HCT116 (cell line): ENCODE measurements at regions not wholly inside any gene's neighbourhood (a gene's known extent, or its start where the extent isn't known, plus 50 kb on each side); places are given as distances from the start of the nearest gene placed in this dataset.

Source experiments
- ATAC-seq: fragments of 200-7000 bp; cut with Tn5 transposase; 2 replicates; pipeline ENCODE4 v1.9.1; 2020; ENCODE audit warnings: mild to moderate bottlenecking, moderate library complexity
- BruUV-seq: library from RNA; stranded (reverse); fragments of 400-500 nt; replicated peaks from 2 replicates; lab custom pipeline; 2021; lab: Mats Ljungman, UMichigan
- CTCF ChIA-PET: fragments of 300-600 bp; sonication (Branson Sonifier 250); formaldehyde crosslinking; loops from one replicate; lab custom pipeline; 2021; ENCODE audit warnings: antibody characterized with exemption; lab: Charles Lee
- POLR2A ChIA-PET: fragments of 300-600, 350-600 bp; sonication (Branson Sonifier 250); formaldehyde crosslinking; loops from one replicate; lab custom pipeline; 2021; ENCODE audit warnings: antibody characterized with exemption; lab: Charles Lee
- RAD21 ChIA-PET, 2 experiments: fragments of 300-600 bp; sonication (Branson Sonifier 250); formaldehyde crosslinking; loops; one replicate each; lab custom pipeline; 2023; ENCODE audit warnings: low total read pairs in 2 of 2; ENCODE audit not compliant: uncharacterized antibody in 2 of 2, unreplicated experiment in 2 of 2, low non-redundant PET in 1 of 2; lab: Charles Lee
- DNase-seq: peaks from one replicate; pipeline ENCODE4 v3.0.0-alpha.2; 2010; ENCODE audit warnings: low read depth, low spot score
- H2AFZ ChIP-seq: fragments of 200-600 bp; shearing (Covaris generic), sonication (generic); 2 replicates; pipeline ENCODE4 v1.6.1; 2017; ENCODE audit warnings: low read depth, mixed run types, mixed read lengths, antibody characterized with exemption, low read length; ENCODE audit not compliant: poor library complexity, severe bottlenecking
- H3K27ac ChIP-seq: 2 replicates; pipeline ENCODE4 v1.5.1; 2012; ENCODE audit warnings: low read depth, low read length
- H3K27me3 ChIP-seq: fragments of 200-600 bp; sonication (generic); 2 replicates; pipeline ENCODE4 v1.6.1; 2016; ENCODE audit warnings: mixed run types, low read length, mixed read lengths; ENCODE audit not compliant: insufficient read depth
- H3K36me3 ChIP-seq, 2 experiments: fragments of 200-500 bp in 1 of 2; fragments of 200-600 bp in 1 of 2; sonication (Bioruptor generic) in 1 of 2; sonication (generic) in 1 of 2; 2 replicates each; pipeline versions ENCODE4 v1.5.1 to v1.6.1; 2014 to 2016; ENCODE audit warnings: low read length in 2 of 2, inconsistent platforms in 1 of 2, mixed read lengths in 1 of 2, mixed run types in 1 of 2; ENCODE audit not compliant: insufficient read depth in 2 of 2, control insufficient read depth in 1 of 2
- H3K4me1 ChIP-seq, 2 experiments: fragments of 200-600 bp in 1 of 2; sonication (generic) in 1 of 2; 2 replicates each; pipeline versions ENCODE4 v1.5.1 to v1.6.1; 2012 to 2017; ENCODE audit warnings: low read length in 2 of 2, inconsistent platforms in 1 of 2, mild to moderate bottlenecking in 1 of 2, mixed read lengths in 1 of 2, mixed run types in 1 of 2, moderate library complexity in 1 of 2; ENCODE audit not compliant: insufficient read depth in 2 of 2, control insufficient read depth in 1 of 2
- H3K4me2 ChIP-seq: fragments of 200-600 bp; sonication (generic); 2 replicates; pipeline ENCODE4 v1.6.1; 2017; ENCODE audit warnings: mixed run types, low read length, mixed read lengths
- H3K4me3 ChIP-seq, 2 experiments: fragments of 200-600 bp in 1 of 2; sonication (generic) in 1 of 2; replicated peaks in 1 of 2; 2 replicates each; pipeline ENCODE4 v1.5.1; 2011 to 2016; ENCODE audit warnings: low read length in 2 of 2, control low read depth in 1 of 2, low read depth in 1 of 2, mild to moderate bottlenecking in 1 of 2, mixed read lengths in 1 of 2, mixed run types in 1 of 2
- H3K79me2 ChIP-seq: fragments of 200-600 bp; sonication (generic); 2 replicates; pipeline ENCODE4 v1.6.1; 2017; ENCODE audit warnings: mild to moderate bottlenecking, mixed run types, low read length, moderate library complexity, mixed read lengths; ENCODE audit not compliant: insufficient read depth
- H3K9ac ChIP-seq: fragments of 200-600 bp; sonication (generic); 2 replicates; pipeline ENCODE4 v1.6.1; 2016; ENCODE audit warnings: low read length, mixed read lengths
- H3K9me2 ChIP-seq: fragments of 200-600 bp; sonication (generic), shearing (Covaris generic); 2 replicates; pipeline ENCODE4 v1.6.1; 2017; ENCODE audit warnings: mixed run types, mild to moderate bottlenecking, moderate library complexity; ENCODE audit not compliant: insufficient read depth
- H3K9me3 ChIP-seq, 2 experiments: fragments of 200-500 bp in 1 of 2; fragments of 200-600 bp in 1 of 2; sonication (Bioruptor generic) in 1 of 2; sonication (generic) in 1 of 2; 2 replicates each; pipeline ENCODE4 v1.6.1; 2014 to 2017; ENCODE audit warnings: low read length in 2 of 2, mixed read lengths in 2 of 2, inconsistent platforms in 1 of 2, low read depth in 1 of 2, mild to moderate bottlenecking in 1 of 2, mixed run types in 1 of 2, moderate library complexity in 1 of 2; ENCODE audit not compliant: control insufficient read depth in 1 of 2, insufficient read depth in 1 of 2
- H4K20me1 ChIP-seq: fragments of 200-600 bp; sonication (generic), shearing (Covaris generic); 2 replicates; pipeline ENCODE4 v1.6.1; 2017; ENCODE audit warnings: mixed run types, mild to moderate bottlenecking, moderate library complexity; ENCODE audit not compliant: insufficient read depth
- CBX3 ChIP-seq: IDR thresholded peaks from 2 replicates; pipeline ENCODE4 v1.6.1; 2012; ENCODE audit warnings: low read depth
- CEBPB ChIP-seq: IDR thresholded peaks from 2 replicates; pipeline ENCODE4 v1.6.1; 2012; ENCODE audit warnings: low read depth
- EGR1 ChIP-seq: IDR thresholded peaks from 2 replicates; pipeline ENCODE4 v1.6.1; 2012; ENCODE audit warnings: low read depth
- ELF1 ChIP-seq: IDR thresholded peaks from 2 replicates; pipeline ENCODE4 v1.6.1; 2012; ENCODE audit warnings: low read depth, borderline replicate concordance
- EZH2phosphoT487 ChIP-seq: fragments of 200-600 bp; IDR thresholded peaks from 2 replicates; pipeline ENCODE4 v1.6.1; 2018; ENCODE audit warnings: antibody characterized with exemption, borderline replicate concordance
- FOSL1 ChIP-seq: IDR thresholded peaks from 2 replicates; pipeline ENCODE4 v1.6.1; 2012; ENCODE audit warnings: low read depth
- JUND ChIP-seq: IDR thresholded peaks from 2 replicates; pipeline ENCODE4 v1.6.1; 2012
- POLR2A ChIP-seq: IDR thresholded peaks from 2 replicates; pipeline ENCODE4 v1.7.0; 2011; ENCODE audit warnings: borderline replicate concordance; ENCODE audit not compliant: insufficient read depth, insufficient read length; ENCODE audit errors: extremely low read depth
- POLR2AphosphoS5 ChIP-seq: IDR thresholded peaks from 2 replicates; pipeline ENCODE4 v1.6.1; 2011; ENCODE audit warnings: mild to moderate bottlenecking, low read depth, low read length, moderate library complexity
- RAD21 ChIP-seq: IDR thresholded peaks from 2 replicates; pipeline ENCODE4 v1.6.1; 2012; ENCODE audit warnings: low read depth, mild to moderate bottlenecking
- SIN3A ChIP-seq: IDR thresholded peaks from 2 replicates; pipeline ENCODE4 v1.6.1; 2012; ENCODE audit warnings: low read depth
- SRF ChIP-seq: IDR thresholded peaks from 2 replicates; pipeline ENCODE4 v1.6.1; 2012; ENCODE audit warnings: low read depth
- YY1 ChIP-seq: IDR thresholded peaks from 2 replicates; pipeline ENCODE4 v1.6.1; 2011; ENCODE audit warnings: low read length, low read depth, moderate library complexity, mild to moderate bottlenecking; ENCODE audit not compliant: insufficient replicate concordance; ENCODE audit errors: extremely low read depth
- ZFX ChIP-seq: fragments of 450-650 bp; IDR thresholded peaks from 2 replicates; pipeline ENCODE4 v1.6.1; 2017
- intact Hi-C: fragments of 100-400 bp; cut with micrococcal nuclease; formaldehyde crosslinking; loops from 2 replicates; pipeline ENCODE4 v1.10.0; 2022
- TF ChIP-seq, protein P1 (sequence below): IDR thresholded peaks from 2 replicates; pipeline ENCODE4 v1.6.1; 2012; ENCODE audit warnings: low read depth
- TF ChIP-seq, protein P2 (sequence below): IDR thresholded peaks from 2 replicates; pipeline ENCODE4 v1.6.1; 2012
- TF ChIP-seq, protein P3 (sequence below): IDR thresholded peaks from 2 replicates; pipeline ENCODE4 v1.6.1; 2011; ENCODE audit warnings: mild to moderate bottlenecking, low read length, moderate library complexity; ENCODE audit not compliant: insufficient replicate concordance; ENCODE audit errors: extremely low read depth
- TF ChIP-seq, protein P4 (sequence below): IDR thresholded peaks from 2 replicates; pipeline ENCODE4 v1.6.1; 2012

DNA sequence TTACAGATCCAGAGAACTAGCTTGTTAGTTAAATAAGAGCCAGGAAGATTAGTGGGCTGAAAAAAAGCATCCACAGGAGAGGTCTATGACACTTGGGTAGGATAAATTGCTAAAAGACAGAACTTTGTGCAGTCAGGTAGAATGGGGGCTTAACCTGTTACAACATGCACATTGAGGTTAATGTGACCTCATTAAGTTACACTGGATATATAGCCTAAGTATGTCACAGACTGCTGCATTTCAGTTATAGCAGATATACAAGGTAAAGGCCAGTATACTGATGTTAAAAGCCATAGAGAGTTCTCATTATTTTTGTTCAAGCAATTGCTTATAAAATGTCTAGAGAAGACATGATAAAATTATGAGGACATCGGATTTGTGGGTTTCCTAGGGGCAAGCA, 1179.9 kb upstream of the PCDH9 start:
- DNase-seq (no peak), ATAC-seq (no peak)
- H3K79me2 ChIP-seq = no peaks in the 10 kb centered on the region
- POLR2A ChIA-PET = no interaction called here
- H2AFZ ChIP-seq = no peak overlapping the region
- intact Hi-C loops = no loop called here
- H3K4me3 ChIP-seq = no peak overlapping the region
- no peaks in the 10 kb centered on the region for H3K9me2 ChIP-seq
- CTCF ChIA-PET = no interaction called here
- H3K36me3 ChIP-seq = no peaks in the 10 kb centered on the region
- no peak overlapping the region for H3K27ac ChIP-seq
- TF ChIP-seq POLR2AphosphoS5 = no peak
- no peak for TF ChIP-seq YY1
- no peak overlapping the region for H3K9ac ChIP-seq
- RAD21 ChIA-PET = no interaction called here
- H4K20me1 ChIP-seq = no peaks in the 10 kb centered on the region
- no peaks in the 10 kb centered on the region for H3K4me1 ChIP-seq
- H3K9me3 ChIP-seq = no peaks in the 10 kb centered on the region; a peak in 2 of 4 replicates
- H3K4me2 ChIP-seq = no peak overlapping the region
- no peaks in the 10 kb centered on the region for H3K27me3 ChIP-seq
- no TSS peak for BruUV-seq

DNA sequence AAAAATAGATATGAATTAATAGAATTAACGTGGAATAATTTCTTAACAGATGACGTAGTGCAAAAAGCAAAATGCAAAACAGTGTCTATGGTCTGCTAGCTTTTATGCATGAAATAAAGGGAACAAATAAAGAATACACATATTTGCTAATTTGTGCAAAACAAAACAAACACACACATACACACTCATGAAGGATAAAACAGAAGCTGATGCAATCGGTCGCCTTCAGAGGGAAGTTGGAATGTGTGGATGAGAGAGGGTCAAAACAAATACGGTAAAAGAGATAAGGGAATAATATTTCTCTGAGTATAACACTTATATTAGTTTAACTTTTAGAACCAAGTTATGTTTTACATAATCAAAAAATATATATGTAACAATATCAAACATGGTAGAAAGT, 1160.9 kb upstream of the PCDH9 start:
- intact Hi-C loops = no loop called here
- Histone ChIP-seq H4K20me1 (no peaks in the 10 kb centered on the region), H3K27me3 (no peaks in the 10 kb centered on the region), H3K36me3 (no peaks in the 10 kb centered on the region), H3K9me2 (no peaks in the 10 kb centered on the region), H3K27ac (no peak overlapping the region), H2AFZ (no peak overlapping the region), H3K4me1 (no peaks in the 10 kb centered on the region), H3K9ac (no peak overlapping the region), H3K9me3 (no peaks in the 10 kb centered on the region), H3K4me2 (no peak overlapping the region), H3K79me2 (no peaks in the 10 kb centered on the region), H3K4me3 (no peak overlapping the region)
- no peak for ATAC-seq
- BruUV-seq = no TSS peak
- ChIA-PET CTCF (no interaction called here), RAD21 (no interaction called here), POLR2A (no interaction called here)
- TF ChIP-seq ELF1 = no peak
- TF ChIP-seq CBX3 = no peak
- TF ChIP-seq, protein P1, sequence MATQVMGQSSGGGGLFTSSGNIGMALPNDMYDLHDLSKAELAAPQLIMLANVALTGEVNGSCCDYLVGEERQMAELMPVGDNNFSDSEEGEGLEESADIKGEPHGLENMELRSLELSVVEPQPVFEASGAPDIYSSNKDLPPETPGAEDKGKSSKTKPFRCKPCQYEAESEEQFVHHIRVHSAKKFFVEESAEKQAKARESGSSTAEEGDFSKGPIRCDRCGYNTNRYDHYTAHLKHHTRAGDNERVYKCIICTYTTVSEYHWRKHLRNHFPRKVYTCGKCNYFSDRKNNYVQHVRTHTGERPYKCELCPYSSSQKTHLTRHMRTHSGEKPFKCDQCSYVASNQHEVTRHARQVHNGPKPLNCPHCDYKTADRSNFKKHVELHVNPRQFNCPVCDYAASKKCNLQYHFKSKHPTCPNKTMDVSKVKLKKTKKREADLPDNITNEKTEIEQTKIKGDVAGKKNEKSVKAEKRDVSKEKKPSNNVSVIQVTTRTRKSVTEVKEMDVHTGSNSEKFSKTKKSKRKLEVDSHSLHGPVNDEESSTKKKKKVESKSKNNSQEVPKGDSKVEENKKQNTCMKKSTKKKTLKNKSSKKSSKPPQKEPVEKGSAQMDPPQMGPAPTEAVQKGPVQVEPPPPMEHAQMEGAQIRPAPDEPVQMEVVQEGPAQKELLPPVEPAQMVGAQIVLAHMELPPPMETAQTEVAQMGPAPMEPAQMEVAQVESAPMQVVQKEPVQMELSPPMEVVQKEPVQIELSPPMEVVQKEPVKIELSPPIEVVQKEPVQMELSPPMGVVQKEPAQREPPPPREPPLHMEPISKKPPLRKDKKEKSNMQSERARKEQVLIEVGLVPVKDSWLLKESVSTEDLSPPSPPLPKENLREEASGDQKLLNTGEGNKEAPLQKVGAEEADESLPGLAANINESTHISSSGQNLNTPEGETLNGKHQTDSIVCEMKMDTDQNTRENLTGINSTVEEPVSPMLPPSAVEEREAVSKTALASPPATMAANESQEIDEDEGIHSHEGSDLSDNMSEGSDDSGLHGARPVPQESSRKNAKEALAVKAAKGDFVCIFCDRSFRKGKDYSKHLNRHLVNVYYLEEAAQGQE = no peak
- TF ChIP-seq POLR2A = no peak
- TF ChIP-seq RAD21 = no peak
- no peak for TF ChIP-seq SIN3A
- TF ChIP-seq FOSL1 = no peak
- TF ChIP-seq ZFX = no peak
- no peak for TF ChIP-seq CEBPB
- no peak for TF ChIP-seq YY1
- no peak for TF ChIP-seq EGR1
- TF ChIP-seq, protein P2, sequence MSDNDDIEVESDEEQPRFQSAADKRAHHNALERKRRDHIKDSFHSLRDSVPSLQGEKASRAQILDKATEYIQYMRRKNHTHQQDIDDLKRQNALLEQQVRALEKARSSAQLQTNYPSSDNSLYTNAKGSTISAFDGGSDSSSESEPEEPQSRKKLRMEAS = no peak
- no peak for TF ChIP-seq JUND
- TF ChIP-seq SRF = no peak
- TF ChIP-seq POLR2AphosphoS5 = no peak
- TF ChIP-seq EZH2phosphoT487 = no peak
- TF ChIP-seq, protein P3, sequence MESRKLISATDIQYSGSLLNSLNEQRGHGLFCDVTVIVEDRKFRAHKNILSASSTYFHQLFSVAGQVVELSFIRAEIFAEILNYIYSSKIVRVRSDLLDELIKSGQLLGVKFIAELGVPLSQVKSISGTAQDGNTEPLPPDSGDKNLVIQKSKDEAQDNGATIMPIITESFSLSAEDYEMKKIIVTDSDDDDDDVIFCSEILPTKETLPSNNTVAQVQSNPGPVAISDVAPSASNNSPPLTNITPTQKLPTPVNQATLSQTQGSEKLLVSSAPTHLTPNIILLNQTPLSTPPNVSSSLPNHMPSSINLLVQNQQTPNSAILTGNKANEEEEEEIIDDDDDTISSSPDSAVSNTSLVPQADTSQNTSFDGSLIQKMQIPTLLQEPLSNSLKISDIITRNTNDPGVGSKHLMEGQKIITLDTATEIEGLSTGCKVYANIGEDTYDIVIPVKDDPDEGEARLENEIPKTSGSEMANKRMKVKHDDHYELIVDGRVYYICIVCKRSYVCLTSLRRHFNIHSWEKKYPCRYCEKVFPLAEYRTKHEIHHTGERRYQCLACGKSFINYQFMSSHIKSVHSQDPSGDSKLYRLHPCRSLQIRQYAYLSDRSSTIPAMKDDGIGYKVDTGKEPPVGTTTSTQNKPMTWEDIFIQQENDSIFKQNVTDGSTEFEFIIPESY = no peak
- TF ChIP-seq, protein P4, sequence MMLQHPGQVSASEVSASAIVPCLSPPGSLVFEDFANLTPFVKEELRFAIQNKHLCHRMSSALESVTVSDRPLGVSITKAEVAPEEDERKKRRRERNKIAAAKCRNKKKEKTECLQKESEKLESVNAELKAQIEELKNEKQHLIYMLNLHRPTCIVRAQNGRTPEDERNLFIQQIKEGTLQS = no peak
- DNase-seq = no peak
